GM19467 (cell line): ENCODE measurements at regions not wholly inside any gene's neighbourhood (a gene's known extent, or its start where the extent isn't known, plus 50 kb on each side); places are given as distances from the start of the nearest gene placed in this dataset.

Source experiments
- ATAC-seq: cut with Tn5 transposase; IDR thresholded peaks from one replicate; pipeline ENCODE4 v1.9.1; 2021; ENCODE audit warnings: mild to moderate bottlenecking, moderate library complexity; ENCODE audit not compliant: unreplicated experiment

DNA sequence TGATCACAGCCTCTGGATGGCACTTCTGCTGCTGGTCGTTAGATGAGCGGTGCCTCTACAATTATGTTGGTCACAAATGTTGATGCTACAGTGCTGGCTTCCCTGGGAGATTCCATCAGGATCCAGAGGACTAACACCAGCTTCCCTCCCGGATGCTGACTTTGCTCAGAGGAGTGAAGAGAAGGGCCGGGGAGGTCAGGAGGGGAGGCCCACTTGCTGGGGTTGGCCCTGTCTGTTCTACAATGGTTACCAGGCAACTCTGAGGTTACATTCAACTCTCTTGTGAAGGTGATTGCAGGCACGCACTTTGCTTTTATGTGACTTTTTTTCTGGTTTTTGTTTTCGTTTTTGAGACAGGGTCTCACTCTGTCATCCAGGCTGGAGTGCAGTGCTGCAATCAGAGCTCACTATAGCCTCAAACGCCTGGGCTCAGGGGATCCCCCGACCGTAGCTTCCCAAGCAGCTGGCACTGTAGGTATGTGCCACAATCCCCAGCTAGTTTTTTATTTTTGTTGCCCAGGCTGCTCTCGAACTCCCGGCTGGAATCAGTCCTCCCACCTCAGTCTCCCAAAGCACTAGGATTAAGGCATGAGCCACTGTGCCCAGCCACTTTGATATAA is 112.5 kb downstream of the ADSS2 start:
- ATAC-seq: no peak

- ATAC-seq: no peak
Measured at GRCh38 chr1:244339776-244340175, 111.9 kb downstream of the ADSS2 start.

DNA sequence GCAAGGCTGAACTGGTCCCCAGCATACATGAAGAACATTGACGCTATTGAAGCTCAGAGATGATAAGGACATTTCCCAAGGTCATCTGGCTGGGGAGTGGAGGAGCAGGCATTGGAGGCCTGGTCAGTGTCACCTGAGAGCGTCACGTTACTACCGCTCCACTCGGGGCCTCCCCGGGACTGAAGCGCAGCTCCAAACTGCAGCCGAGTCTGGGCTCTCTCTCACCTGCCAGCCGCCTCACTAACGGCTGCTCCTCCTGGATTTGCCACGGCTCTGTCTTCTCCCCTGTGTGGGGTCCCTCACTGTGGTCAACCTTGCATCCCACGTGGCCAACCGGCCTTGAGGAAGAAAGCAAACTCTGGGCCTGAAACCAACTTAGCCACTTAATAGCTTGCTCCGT is 111.3 kb downstream of the ADSS2 start:
- ATAC-seq: no peak

DNA sequence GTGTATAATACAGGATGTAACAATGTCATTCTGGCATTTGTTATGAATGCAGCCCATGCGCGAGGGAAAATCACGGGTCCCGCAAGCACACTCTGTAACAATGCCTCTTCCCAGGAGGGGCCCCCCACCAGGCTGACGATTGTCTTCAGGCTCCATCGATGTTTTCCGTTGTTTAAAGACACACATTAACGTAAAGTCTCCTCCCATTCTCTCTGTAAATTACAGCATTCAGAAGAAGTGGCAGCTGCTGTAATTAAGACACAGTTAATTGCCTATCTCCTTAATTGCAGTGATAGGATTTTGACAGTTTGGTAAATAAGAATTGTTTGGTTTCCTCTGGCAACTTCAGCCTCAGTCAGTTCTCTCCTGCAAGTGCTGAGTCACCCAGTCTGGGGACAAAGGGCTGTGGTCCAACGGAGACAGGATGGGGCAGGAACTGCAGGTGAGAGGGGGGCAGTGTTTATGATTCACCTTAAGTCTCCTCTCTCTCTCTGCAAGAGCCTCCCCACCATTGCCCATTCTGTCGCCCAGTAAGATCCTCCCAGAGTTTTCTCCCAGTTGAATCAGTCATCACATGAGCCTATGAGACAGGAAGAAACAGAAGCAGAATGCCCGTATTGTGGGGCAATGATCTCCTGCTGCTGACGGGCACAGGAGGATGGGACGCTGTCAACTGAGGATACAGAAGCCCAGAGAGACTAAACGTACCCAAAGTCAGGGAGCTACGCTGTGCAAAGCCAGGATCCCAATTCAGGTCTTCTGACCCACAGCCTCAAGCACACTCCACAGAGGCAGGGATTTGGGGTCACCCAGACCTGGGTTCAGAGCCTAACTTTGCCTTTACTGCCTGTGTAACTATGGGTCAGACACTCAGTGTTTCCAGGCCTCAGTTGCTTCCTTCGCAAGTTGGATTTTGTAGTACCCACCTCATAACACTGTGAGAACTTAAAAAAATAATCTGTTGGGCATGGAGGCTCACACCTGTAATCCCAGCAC is 110.0 kb downstream of the ADSS2 start:
- no peak for ATAC-seq

- no peak for ATAC-seq
Measured at GRCh38 chr1:244344001-244344400, 107.7 kb downstream of the ADSS2 start.

DNA sequence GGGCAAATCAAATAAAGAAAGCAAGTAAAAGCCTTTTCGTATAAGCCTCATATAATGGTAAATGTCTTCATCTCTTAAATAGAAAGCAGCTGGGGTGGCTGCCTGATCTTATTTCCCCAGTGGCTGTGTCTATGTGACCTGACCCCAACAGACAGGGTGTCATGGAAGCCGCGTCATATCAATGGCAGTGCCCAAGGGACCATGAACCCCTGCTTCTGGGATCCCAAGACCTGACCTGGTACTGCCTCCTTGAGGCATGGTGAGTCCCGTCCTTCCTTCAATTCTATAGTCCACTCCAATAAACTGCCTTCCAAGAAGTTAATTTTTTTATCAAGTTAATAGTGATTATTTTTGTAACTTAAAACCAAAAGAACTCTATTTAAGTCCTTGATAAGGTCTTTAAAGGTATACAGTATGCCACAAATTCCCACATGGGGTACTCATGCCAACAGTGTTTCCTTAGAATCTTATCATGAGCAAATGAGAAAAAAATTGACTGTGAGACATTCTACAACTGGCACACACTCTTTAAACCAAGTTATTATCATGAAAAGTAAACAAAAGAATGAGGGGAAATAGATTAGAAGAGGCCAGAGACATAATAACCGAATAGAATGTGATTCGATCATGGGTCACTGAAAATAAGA is 104.6 kb downstream of the ADSS2 start:
- ATAC-seq: no peak

GRCh38 chr1:244347942-244348341 is 103.8 kb downstream of the ADSS2 start:
- no peak for ATAC-seq

DNA sequence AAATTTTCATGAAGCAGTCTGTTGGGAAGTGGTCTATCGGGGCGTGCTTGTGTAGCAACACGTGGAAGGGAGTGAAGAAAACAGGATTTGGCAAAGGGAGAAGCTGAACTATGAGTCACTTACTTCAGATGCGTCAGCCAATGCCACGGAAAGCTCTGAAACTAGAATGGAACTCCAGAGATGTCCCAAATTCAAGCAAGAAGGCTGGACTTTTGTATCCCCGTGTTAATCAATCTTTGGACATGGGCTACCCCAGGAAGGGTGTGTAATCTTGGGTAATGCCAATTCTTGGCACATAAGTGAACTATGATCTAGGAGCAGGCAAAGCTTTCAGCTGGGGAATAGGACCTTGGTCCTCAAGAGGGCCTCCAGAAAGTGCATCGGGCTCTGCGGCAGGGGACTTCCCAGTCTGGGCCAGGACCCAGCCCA is 102.6 kb downstream of the ADSS2 start:
- no peak for ATAC-seq

DNA sequence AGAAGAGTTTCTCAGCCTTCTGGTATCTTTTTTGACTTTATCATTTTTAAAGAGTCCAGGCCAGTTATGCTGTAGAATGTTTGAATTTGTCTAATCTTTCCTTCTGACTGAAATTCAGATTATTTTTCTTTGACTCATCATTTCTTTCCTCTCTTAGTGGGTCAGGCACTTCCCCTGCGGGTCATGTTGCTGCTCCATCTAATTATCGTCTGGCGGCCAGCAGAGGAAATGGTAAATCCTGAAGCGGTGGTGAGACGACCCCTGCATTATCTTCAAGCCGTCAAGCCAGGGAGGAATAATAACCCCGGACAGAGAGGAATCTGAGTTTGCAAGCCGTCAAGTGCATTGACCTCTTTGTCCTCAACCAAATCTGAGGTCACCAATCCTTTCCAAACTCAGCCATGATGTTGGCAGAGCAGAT is 102.1 kb downstream of the ADSS2 start:
- ATAC-seq: peak; percentile 6

GRCh38 chr1:244350027-244350426 is 101.7 kb downstream of the ADSS2 start:
- ATAC-seq: peak; percentile 74

DNA sequence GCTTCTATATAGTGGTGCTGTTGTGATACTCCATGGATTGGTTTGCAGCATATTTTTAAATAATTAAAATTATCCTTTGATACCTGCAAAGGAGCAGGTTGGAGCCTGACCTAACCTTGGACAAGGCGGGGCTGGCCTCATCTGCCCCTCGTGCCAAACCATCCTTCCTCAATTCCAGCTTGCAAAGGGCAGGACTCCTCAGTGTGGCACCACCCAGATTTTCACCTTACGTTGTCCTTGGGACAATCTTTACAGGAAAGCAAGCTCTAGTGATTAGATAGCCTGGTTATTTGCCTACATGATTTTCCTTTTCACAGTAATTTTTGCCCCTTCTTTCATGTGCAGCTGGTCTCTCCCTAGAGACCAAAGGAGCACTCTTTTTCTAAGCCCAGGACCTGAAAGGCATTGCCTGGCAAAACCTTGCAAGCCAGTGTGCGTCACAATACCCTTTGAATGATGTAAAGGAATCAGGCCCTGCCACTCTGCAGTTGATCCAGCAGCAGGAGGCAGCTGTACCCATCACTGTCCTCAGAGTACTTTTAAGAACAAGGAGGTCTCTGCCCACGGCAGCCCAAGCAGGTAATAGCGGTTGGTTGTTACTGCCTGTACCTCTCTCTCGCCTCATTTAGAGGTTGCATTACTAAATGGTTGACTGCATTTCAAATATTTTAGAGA is 99.4 kb downstream of the ADSS2 start:
- no peak for ATAC-seq

- no peak for ATAC-seq
Measured at GRCh38 chr1:244353551-244354091, 98.1 kb downstream of the ADSS2 start.

DNA sequence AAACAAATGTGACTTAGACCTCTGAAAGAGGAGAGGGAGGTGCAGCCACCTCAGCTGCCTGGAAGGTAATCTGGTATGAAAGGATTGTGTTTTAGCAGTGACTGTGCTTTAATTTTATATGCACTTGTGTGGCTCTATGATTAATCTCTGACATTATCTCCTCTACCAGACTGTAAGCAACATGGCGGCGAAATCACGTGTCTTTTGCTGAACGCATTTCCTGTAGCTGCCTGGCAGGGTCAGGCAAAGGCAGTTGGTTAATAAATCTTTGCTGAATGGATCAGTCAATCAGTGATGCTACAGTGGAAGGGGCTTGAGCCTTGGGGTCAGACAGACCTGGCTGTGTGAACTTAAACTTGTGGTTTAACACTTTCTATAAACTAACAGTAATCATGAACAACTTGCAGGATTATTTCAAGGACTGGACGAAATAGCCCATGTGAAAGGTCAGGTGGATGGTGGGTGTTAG is 96.9 kb downstream of the ADSS2 start:
- ATAC-seq: no peak

- no peak for ATAC-seq
Measured at GRCh38 chr1:244356376-244356775, 95.3 kb downstream of the ADSS2 start.
